ENCODE measurements at regions not wholly inside any gene's neighbourhood (a gene's known extent, or its start where the extent isn't known, plus 50 kb on each side); places are given as distances from the start of the nearest gene placed in this dataset.

DNA sequence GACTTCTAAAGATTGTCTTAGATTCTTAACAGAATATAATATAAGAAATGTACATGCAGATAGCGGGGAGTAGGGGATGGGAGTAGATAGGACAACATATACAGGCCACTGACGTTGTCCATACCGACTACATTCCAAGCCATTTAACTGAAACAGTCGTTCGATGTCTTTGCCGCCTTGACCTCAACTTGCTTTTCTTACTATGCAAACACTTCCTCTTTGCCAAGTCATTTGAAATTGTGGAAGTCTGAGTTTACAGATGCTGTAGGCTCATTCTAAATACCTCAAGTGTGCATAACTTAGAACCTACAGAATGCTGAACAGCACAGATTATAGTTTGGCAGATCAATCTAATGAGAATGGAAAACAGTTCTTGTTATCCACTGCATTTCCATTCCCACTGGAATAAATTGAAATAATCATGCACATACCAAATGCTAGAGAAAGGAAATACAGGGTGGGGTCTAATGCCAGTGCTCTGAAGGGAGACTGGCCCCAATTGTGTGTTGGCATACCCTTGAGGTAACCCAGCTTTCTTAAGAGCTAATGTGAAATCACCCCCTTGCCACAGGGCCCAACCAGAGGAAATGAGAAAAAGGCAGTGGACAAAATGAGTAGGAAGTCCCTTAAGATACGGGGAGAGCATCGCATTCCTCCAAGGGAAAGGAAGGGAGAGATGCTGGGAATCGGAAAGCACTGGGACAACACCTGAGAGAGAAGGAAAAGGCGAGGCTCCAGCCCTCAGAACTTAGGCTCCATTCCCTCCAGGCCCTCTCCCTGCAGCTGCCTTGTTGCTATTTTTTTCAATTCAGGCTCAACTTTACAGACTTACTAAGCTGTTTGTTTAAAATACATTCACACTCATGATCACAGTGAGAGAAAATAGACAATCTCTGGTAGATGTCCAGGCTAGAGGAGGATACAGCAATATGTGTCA is 380.9 kb upstream of the TMTC1 start:
- no CpG with 5 or more reads among the region's 10 CpGs for WGBS, 2 experiments (ENCODE audit: extremely low coverage in 2 of 2, insufficient read length in 1 of 2)
- Histone ChIP-seq H3K9me3 (ENCODE audit: control insufficient read depth, insufficient read depth, low read length) (no peaks in the 10 kb centered on the region), H2AFZ (replicated peaks; ENCODE audit: low read length, poor library complexity) (no peak overlapping the region), H2AK9ac (replicated peaks; ENCODE audit: low read depth, low read length, poor library complexity) (peak overlapping the region; percentile 46), H3K4ac (ENCODE audit: low read depth, low read length) (no peak overlapping the region), H2BK120ac (ENCODE audit: low read depth, low read length) (no peak overlapping the region), H3K4me2 (ENCODE audit: low read depth, low read length) (no peak overlapping the region), H2AK5ac (ENCODE audit: low read depth, low read length) (no peak overlapping the region), H3K4me3 (ENCODE audit: insufficient read depth, low read depth, low read length) (no peak overlapping the region), H4K8ac (ENCODE audit: low read depth in 2 of 2, low read length in 2 of 2) (no peak overlapping the region), H2BK5ac (ENCODE audit: low read depth, low read length, poor library complexity, severe bottlenecking) (no peak overlapping the region), H3K79me1 (ENCODE audit: low read depth in 1 of 2, low read length in 2 of 2) (no peaks in the 10 kb centered on the region), H3K56ac (ENCODE audit: extremely low read depth, insufficient read depth, low read length) (no peak overlapping the region), H4K5ac (ENCODE audit: low read depth, low read length) (no peak overlapping the region), H3K9me1 (ENCODE audit: insufficient read depth, low read length) (no peaks in the 10 kb centered on the region), H4K20me1 (ENCODE audit: insufficient read depth, low read length) (no peaks in the 10 kb centered on the region), H3K18ac (ENCODE audit: low read depth, low read length) (no peak overlapping the region), H2BK20ac (ENCODE audit: low read depth, low read length) (no peak overlapping the region), H2BK15ac (ENCODE audit: low read depth, low read length) (no peak overlapping the region), H3K27me3 (ENCODE audit: control insufficient read depth, insufficient read depth, low read length) (peaks cover 9% of the 10 kb centered on the region), H3K9ac (ENCODE audit: low read depth, low read length) (no peak overlapping the region), H3K23ac (ENCODE audit: low read depth, low read length) (no peak overlapping the region), H3K14ac (replicated peaks; ENCODE audit: low read depth, low read length) (no peak overlapping the region), H3K4me1 (ENCODE audit: control insufficient read depth, insufficient read depth, low read length) (no peaks in the 10 kb centered on the region), H4K91ac (ENCODE audit: insufficient read depth, low read depth, low read length) (no peak overlapping the region), H3K27ac (ENCODE audit: insufficient read depth, low read length) (no peak overlapping the region), H3K36me3 (ENCODE audit: control insufficient read depth, insufficient read depth, low read length) (no peaks in the 10 kb centered on the region)
- DNase-seq: no peak
- ATAC-seq (ENCODE audit: low read depth): no peak
- in situ Hi-C loops (cut with MboI; ENCODE audit: low sequenced_read_pairs) (no loop called here), intact Hi-C loops (cut with micrococcal nuclease) (no loop called here), dilution Hi-C loops (cut with HindIII; ENCODE audit: low sequenced_read_pairs, unreplicated experiment) (no loop called here)
- CTCF ChIA-PET: no interaction called here
- BruUV-seq (replicated peaks): no TSS peak
- POLR2A ChIA-PET (ENCODE audit: unreplicated experiment): no interaction called here
- no peak for TF ChIP-seq CHD1 (IDR thresholded peaks at IDR 0.05; ENCODE audit: low read depth, low read length)
- TF ChIP-seq, protein P1, sequence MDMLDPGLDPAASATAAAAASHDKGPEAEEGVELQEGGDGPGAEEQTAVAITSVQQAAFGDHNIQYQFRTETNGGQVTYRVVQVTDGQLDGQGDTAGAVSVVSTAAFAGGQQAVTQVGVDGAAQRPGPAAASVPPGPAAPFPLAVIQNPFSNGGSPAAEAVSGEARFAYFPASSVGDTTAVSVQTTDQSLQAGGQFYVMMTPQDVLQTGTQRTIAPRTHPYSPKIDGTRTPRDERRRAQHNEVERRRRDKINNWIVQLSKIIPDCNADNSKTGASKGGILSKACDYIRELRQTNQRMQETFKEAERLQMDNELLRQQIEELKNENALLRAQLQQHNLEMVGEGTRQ (IDR thresholded peaks at IDR 0.05; ENCODE audit: low read depth, low read length): no peak
- no peak for TF ChIP-seq RFX5 (IDR thresholded peaks at IDR 0.05; ENCODE audit: low read depth, low read length)
- no peak for TF ChIP-seq BHLHE40 (IDR thresholded peaks at IDR 0.05; ENCODE audit: low read depth, low read length)
- TF ChIP-seq CEBPB (IDR thresholded peaks at IDR 0.05; ENCODE audit: low read depth, low read length): no peak
- no peak for TF ChIP-seq MAFK (IDR thresholded peaks at IDR 0.05; ENCODE audit: low read depth, low read length)
- TF ChIP-seq MXI1 (IDR thresholded peaks at IDR 0.05; ENCODE audit: borderline replicate concordance, low read depth, low read length): no peak
- no peak for TF ChIP-seq NFE2L2 (IDR thresholded peaks at IDR 0.05; ENCODE audit: low read depth, low read length)
- no peak for TF ChIP-seq RCOR1 (IDR thresholded peaks at IDR 0.05; ENCODE audit: insufficient replicate concordance, low read length)
- TF ChIP-seq CTCF (conservative IDR thresholded peaks at IDR 0.05; ENCODE audit: low read depth, low read length): no peak
- no peak for TF ChIP-seq FOS (IDR thresholded peaks at IDR 0.05; ENCODE audit: low read depth, low read length)
- no peak for TF ChIP-seq RAD21 (IDR thresholded peaks at IDR 0.05; ENCODE audit: low read length)
- no peak for TF ChIP-seq ELK1 (IDR thresholded peaks at IDR 0.05; ENCODE audit: borderline replicate concordance, low read depth, low read length)
- no peak for TF ChIP-seq POLR2A (IDR thresholded peaks at IDR 0.05; ENCODE audit: low read depth, low read length)
- no peak for TF ChIP-seq SMC3 (IDR thresholded peaks at IDR 0.05; ENCODE audit: low read depth, low read length)
